Activated naive CD4-positive, alpha-beta T cell treated with anti-CD3 and anti-CD28 coated beads, Interleukin-2, amount 50 U/mL, for 72 hours (primary cell): ENCODE measurements at regions not wholly inside any gene's neighbourhood (a gene's known extent, or its start where the extent isn't known, plus 50 kb on each side); places are given as distances from the start of the nearest gene placed in this dataset.

Experiments used
- ATAC-seq, 2 donors: fragments of 150-1000 bp; cut with Tn5 transposase; 2 replicates each; pipeline ENCODE4 v1.10.0; 2021; ENCODE audit warnings: mild to moderate bottlenecking in 2 of 2, moderate library complexity in 2 of 2
- DNase-seq, 2 donors: peaks; one replicate each; pipeline ENCODE4 v3.0.0; 2021 to 2022; ENCODE audit warnings: low spot score in 2 of 2
- H3K27ac Mint-ChIP-seq, 2 donors: one replicate each; pipeline ENCODE4 v1.8.0; 2022; ENCODE audit warnings: mild to moderate bottlenecking in 2 of 2, mixed read lengths in 2 of 2
- H3K36me3 Mint-ChIP-seq, 2 donors: one replicate each; pipeline ENCODE4 v1.8.0; 2022; ENCODE audit warnings: mixed read lengths in 2 of 2
- H3K9me3 Mint-ChIP-seq, 2 donors: one replicate each; pipeline ENCODE4 v1.8.0; 2022; ENCODE audit warnings: mixed read lengths in 2 of 2

- no peaks in the 10 kb centered on the region for H3K36me3 Mint-ChIP-seq
- ATAC-seq (no peak), DNase-seq (no peak)
- no peak overlapping the region for H3K27ac Mint-ChIP-seq
- peaks cover 0 to 4% of the 10 kb centered on the region in 2 donors for H3K9me3 Mint-ChIP-seq
These were observed 204.9 kb upstream of the USP24 start for GRCh38 chr1:55420026-55420425.

DNA sequence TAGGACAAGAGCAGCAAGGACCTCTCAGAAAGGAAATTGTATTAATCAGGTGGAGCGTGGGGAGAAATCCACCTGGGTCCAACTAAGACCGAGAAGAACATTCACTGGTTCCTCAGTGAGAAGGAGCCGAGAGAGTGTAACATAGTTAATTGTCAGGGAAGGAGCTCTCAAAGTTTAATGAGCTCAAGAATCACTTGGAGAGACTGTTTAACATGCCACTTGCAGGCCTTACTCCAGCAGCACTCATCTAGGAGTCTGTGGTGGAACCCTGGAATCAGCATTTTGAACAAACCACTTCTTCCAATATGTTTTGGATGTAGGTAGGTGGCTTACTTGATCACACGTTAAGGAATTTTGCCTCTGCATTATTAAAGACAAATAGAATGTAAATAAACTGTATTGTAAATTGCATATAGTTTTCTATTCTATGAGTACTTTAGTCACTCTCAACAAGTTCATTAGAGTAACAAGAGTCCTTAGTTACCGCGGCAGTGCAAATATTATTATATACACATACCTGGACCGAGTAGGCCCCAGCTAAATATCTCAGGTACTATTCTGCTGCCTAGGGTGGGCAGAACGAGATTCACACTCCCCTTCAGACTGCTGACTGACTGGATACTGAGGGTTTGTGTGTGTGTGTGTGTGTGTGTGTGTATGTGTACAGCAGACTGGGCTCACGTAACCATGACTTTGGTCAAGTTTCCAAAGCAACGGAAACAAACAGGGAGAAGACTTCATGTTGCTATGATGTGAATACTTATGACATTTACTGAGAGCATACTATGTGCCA is 203.2 kb upstream of the USP24 start:
- no peaks in the 10 kb centered on the region for H3K36me3 Mint-ChIP-seq
- ATAC-seq (no peak), DNase-seq (no peak)
- H3K9me3 Mint-ChIP-seq: peaks cover 0 to 4% of the 10 kb centered on the region in 2 donors
- peak overlapping the region in 1 of 2 donors; percentile 18 for H3K27ac Mint-ChIP-seq

DNA sequence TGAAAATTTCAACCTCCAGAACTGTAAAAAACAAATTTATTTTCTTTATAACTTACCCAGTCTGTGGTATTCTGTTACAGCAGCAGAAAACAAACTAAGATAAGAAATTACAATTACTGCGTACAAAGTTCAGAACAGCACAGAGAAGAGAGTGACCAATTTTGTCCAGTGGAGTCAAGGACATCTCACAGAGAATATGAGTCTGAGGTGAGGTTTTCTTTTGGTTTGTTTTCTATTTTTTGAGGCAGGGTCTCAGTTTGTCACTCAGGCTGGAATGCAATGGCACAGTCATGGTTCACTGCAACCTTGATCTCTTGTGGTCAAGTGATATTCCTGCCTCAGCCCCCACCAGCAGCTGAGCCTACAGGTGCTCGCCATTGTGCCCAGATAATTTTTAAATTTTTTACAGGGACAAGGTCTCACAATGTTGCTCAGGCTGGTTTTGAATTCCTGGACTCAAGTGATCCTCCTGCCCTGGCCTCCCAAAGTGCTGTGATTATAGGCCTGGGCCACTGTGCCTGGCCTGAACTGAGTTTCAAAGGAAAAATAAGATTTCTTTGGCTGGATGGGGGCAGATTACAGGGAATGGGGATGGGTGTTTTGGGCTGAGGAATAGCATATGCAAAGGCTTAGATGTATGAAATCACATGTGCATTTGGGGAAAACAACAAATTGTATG is 201.1 kb upstream of the USP24 start:
- no peaks in the 10 kb centered on the region for H3K36me3 Mint-ChIP-seq
- DNase-seq (no peak), ATAC-seq (no peak)
- peaks cover 0 to 3% of the 10 kb centered on the region in 2 donors for H3K9me3 Mint-ChIP-seq
- no peak overlapping the region for H3K27ac Mint-ChIP-seq

- peaks cover 0 to 3% of the 10 kb centered on the region in 2 donors for H3K9me3 Mint-ChIP-seq
These were observed 198.1 kb upstream of the USP24 start for GRCh38 chr1:55413286-55413685.

DNA sequence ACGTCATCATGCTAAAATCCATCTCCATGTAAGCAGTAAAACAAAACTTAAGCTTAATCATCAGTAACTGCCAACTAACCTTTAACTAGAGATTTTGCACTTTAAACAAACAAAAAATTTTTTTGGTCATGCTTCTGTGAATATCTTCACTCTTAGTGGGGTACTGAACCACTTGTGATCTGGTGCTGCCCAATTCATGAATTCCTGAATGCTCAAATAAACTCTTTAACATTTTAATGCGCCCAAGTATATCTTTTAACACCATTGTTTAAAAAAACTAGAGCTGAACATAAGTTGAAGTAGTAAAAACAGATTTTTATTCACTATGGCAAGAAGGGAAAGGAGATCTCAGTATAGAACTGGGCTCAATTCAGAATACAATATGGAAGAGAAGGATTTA is 196.9 kb upstream of the USP24 start:
- ATAC-seq (no peak), DNase-seq (no peak)
- H3K36me3 Mint-ChIP-seq: no peaks in the 10 kb centered on the region
- H3K27ac Mint-ChIP-seq: no peak overlapping the region
- H3K9me3 Mint-ChIP-seq: peaks cover 0 to 3% of the 10 kb centered on the region in 2 donors

More at GRCh38 chr1:55413286-55413685, 198.1 kb upstream of the USP24 start:
- H3K36me3 Mint-ChIP-seq: no peaks in the 10 kb centered on the region
- ATAC-seq (no peak), DNase-seq (no peak)
- H3K27ac Mint-ChIP-seq: no peak overlapping the region

GRCh38 chr1:55402671-55403464 is 187.7 kb upstream of the USP24 start:
- Mint-ChIP-seq H3K27ac (no peak overlapping the region), H3K9me3 (peaks cover 0 to 10% of the 10 kb centered on the region in 2 donors), H3K36me3 (no peaks in the 10 kb centered on the region)
- ATAC-seq: no peak
- DNase-seq: no peak

GRCh38 chr1:55402142-55402541 is 187.0 kb upstream of the USP24 start:
- H3K36me3 Mint-ChIP-seq: no peaks in the 10 kb centered on the region
- no peak for DNase-seq
- no peak for ATAC-seq
- no peak overlapping the region for H3K27ac Mint-ChIP-seq
- H3K9me3 Mint-ChIP-seq: peaks cover 0 to 10% of the 10 kb centered on the region in 2 donors

GRCh38 chr1:55400508-55400907 is 185.3 kb upstream of the USP24 start:
- ATAC-seq (no peak), DNase-seq (no peak)
- no peak overlapping the region for H3K27ac Mint-ChIP-seq
- peaks cover 0 to 6% of the 10 kb centered on the region in 2 donors for H3K9me3 Mint-ChIP-seq
- H3K36me3 Mint-ChIP-seq: no peaks in the 10 kb centered on the region

- no peak for DNase-seq
- no peak overlapping the region for H3K27ac Mint-ChIP-seq
- H3K36me3 Mint-ChIP-seq: no peaks in the 10 kb centered on the region
- peaks cover 0 to 3% of the 10 kb centered on the region in 2 donors for H3K9me3 Mint-ChIP-seq
- ATAC-seq: no peak
These were observed 184.2 kb upstream of the USP24 start for GRCh38 chr1:55399346-55399745.

- H3K36me3 Mint-ChIP-seq: no peaks in the 10 kb centered on the region
- DNase-seq: no peak
- peaks cover 0 to 3% of the 10 kb centered on the region in 2 donors for H3K9me3 Mint-ChIP-seq
- ATAC-seq: no peak
- no peak overlapping the region for H3K27ac Mint-ChIP-seq
These were observed 181.3 kb upstream of the USP24 start for GRCh38 chr1:55396381-55396891.

DNA sequence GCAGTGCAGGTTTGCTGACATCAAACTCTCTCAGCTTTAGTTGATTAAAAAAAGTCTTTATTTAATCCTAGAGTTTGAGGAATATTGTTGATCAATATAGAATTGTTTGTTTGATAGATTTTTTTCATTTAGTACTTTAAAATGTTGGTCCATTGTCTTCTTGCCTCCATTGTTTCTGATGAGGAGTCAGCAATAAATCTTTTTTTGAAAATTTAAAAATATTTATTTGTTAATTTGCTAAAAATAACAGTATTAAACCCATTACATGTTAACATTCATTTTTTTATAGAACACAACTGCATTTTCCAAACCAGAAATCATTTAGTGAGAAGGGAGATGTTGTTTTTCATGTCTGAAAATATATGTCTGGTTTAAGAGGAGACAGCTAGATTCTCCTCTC is 173.8 kb upstream of the USP24 start:
- no peak for ATAC-seq
- Mint-ChIP-seq H3K36me3 (no peaks in the 10 kb centered on the region), H3K27ac (no peak overlapping the region), H3K9me3 (peaks cover 3 to 5% of the 10 kb centered on the region in 2 donors)
- no peak for DNase-seq

GRCh38 chr1:55387145-55387544 is 172.0 kb upstream of the USP24 start:
- no peaks in the 10 kb centered on the region for H3K36me3 Mint-ChIP-seq
- ATAC-seq (peak in 1 of 2 donors; percentile 44), DNase-seq (no peak)
- peaks cover 3 to 5% of the 10 kb centered on the region in 2 donors for H3K9me3 Mint-ChIP-seq
- H3K27ac Mint-ChIP-seq: no peak overlapping the region

DNA sequence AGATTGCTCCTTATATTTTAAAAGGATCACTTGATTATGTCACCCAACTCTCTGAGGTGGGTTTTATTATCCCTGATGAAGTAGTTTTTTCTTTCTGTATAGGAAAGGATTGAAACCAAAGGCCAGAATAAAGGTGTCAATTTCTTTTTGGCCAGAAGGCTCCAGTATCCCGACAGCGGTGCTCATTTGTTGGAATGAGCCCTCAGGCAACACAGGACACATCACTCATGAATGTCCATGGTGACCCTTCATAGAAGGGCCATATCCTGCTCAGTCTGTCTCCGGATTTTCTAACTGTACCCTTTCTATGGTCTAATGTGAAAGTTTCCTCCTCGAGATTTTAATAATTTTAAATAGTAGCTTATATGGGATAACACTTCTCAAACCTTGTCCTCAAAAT is 171.3 kb upstream of the USP24 start:
- no peak for DNase-seq
- Mint-ChIP-seq H3K9me3 (peaks cover 3 to 5% of the 10 kb centered on the region in 2 donors), H3K27ac (no peak overlapping the region)

GRCh38 chr1:55385402-55386018 is 170.3 kb upstream of the USP24 start:
- no peak for ATAC-seq
- no peak for DNase-seq
- Mint-ChIP-seq H3K9me3 (peaks cover 3 to 5% of the 10 kb centered on the region in 2 donors), H3K36me3 (no peaks in the 10 kb centered on the region), H3K27ac (no peak overlapping the region)

More for the DNA sequence above, 171.3 kb upstream of the USP24 start:
- no peaks in the 10 kb centered on the region for H3K36me3 Mint-ChIP-seq
- no peak for ATAC-seq

DNA sequence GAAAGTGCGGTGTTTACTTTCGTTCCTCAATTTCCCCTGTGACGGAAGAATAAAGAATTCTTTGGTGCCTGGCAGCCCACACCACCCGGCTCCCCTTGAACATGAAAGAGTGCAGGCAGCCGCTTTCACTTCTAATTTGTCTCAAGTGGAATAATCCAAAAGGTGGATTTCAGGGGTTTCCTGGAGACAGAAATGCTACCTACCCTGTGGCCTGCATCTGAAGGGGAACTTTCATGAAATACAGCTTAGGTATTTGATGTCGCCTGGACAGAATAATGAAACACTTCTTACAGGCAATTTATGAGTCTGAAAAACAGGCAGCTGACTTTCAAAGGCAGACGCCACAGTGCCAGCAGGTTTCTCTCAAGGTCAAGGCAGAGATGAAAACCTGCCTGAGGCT is 169.5 kb upstream of the USP24 start:
- Mint-ChIP-seq H3K27ac (no peak overlapping the region), H3K9me3 (peaks cover 0 to 5% of the 10 kb centered on the region in 2 donors), H3K36me3 (no peaks in the 10 kb centered on the region)
- peak; percentile 40 to 90 for ATAC-seq
- DNase-seq: no peak

GRCh38 chr1:55382806-55383305 is 167.7 kb upstream of the USP24 start:
- DNase-seq (no peak), ATAC-seq (no peak)
- no peaks in the 10 kb centered on the region for H3K36me3 Mint-ChIP-seq
- no peak overlapping the region for H3K27ac Mint-ChIP-seq
- H3K9me3 Mint-ChIP-seq: peaks cover 0 to 5% of the 10 kb centered on the region in 2 donors
